Testis (tissue), 2 donors: ENCODE measurements at regions not wholly inside any gene's neighbourhood (a gene's known extent, or its start where the extent isn't known, plus 50 kb on each side); places are given as distances from the start of the nearest gene placed in this dataset.

Source experiments
- POLR2A ChIP-seq: fragments of 450-650 bp; IDR thresholded peaks from one replicate; pipeline ENCODE4 v1.6.1; 2017; ENCODE audit warnings: antibody characterized with exemption, mild to moderate bottlenecking, moderate library complexity
- TF ChIP-seq, protein P1 (sequence below), 3 experiments: fragments of 450-650 bp in 2 of 3; fragments of 200-600 bp in 1 of 3; sonication (generic) in 1 of 3; IDR thresholded peaks; one replicate each; pipeline ENCODE4 v1.5.1; 2016 to 2019; ENCODE audit warnings: antibody characterized with exemption in 3 of 3, mild to moderate bottlenecking in 2 of 3, moderate library complexity in 1 of 3

DNA sequence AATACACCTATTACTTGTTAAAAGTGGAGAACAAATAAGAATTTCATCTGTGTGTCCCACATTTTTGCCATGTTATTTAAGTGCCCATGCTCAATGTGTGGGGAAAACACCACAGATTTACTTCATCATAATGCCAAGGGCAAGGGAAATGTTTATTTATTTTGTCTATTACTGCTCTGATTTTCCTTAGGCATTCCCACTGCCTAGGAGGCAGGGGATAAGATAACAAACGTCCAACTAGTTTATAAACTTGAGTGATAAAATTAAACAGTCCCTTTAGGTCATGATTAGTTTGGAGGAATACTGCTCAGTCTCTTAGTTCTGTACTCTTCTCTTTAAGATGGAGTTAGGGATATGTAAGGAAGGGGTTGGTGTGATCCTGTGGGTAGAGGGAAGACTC lies 598.4 kb upstream of the MARCKS start:
- TF ChIP-seq, protein P1, sequence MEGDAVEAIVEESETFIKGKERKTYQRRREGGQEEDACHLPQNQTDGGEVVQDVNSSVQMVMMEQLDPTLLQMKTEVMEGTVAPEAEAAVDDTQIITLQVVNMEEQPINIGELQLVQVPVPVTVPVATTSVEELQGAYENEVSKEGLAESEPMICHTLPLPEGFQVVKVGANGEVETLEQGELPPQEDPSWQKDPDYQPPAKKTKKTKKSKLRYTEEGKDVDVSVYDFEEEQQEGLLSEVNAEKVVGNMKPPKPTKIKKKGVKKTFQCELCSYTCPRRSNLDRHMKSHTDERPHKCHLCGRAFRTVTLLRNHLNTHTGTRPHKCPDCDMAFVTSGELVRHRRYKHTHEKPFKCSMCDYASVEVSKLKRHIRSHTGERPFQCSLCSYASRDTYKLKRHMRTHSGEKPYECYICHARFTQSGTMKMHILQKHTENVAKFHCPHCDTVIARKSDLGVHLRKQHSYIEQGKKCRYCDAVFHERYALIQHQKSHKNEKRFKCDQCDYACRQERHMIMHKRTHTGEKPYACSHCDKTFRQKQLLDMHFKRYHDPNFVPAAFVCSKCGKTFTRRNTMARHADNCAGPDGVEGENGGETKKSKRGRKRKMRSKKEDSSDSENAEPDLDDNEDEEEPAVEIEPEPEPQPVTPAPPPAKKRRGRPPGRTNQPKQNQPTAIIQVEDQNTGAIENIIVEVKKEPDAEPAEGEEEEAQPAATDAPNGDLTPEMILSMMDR (IDR thresholded peaks at IDR 0.05) = no peak
- TF ChIP-seq POLR2A = no peak
